ENCODE measurements at regions not wholly inside any gene's neighbourhood (a gene's known extent, or its start where the extent isn't known, plus 50 kb on each side); places are given as distances from the start of the nearest gene placed in this dataset.

DNA sequence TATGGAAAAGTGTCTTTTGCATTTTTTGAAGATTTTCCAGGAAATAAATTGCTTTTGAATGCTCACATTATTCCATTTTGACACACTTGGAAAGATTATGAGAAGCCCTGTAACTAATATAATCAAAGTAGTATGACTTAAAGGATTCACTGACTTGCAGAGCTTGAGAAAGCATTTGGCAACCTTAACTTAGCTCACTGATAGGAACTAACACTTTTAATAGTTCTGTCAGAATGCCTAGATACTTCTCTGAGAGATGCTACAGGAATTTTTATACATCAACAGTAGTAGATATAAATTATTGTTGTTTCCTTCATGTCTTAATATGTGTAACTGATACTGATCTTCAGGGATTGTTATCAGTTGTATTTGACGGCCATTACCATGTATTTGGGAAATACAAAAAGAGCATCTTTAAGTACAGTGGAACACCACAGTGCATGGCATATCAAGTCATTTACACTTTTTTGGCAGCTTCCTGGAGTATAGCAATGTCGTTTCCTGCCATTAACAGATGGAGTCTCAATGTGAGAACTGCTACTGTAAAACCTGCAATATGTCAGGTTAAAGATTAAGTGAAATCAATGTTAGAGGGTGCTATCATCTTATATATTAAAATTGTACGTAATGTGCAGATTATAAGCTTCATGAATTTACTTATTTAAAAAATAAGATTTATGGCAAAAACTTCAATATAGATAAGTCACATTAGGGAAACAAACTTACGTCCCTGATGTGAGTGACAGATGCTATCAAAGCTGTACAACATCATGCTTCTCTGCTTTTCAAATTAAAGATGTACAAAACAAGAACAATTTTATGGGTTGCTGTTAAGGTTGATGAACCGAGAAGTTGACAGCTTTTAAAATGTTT is 1159.8 kb upstream of the MIR17HG start:
- TF ChIP-seq, protein P1, sequence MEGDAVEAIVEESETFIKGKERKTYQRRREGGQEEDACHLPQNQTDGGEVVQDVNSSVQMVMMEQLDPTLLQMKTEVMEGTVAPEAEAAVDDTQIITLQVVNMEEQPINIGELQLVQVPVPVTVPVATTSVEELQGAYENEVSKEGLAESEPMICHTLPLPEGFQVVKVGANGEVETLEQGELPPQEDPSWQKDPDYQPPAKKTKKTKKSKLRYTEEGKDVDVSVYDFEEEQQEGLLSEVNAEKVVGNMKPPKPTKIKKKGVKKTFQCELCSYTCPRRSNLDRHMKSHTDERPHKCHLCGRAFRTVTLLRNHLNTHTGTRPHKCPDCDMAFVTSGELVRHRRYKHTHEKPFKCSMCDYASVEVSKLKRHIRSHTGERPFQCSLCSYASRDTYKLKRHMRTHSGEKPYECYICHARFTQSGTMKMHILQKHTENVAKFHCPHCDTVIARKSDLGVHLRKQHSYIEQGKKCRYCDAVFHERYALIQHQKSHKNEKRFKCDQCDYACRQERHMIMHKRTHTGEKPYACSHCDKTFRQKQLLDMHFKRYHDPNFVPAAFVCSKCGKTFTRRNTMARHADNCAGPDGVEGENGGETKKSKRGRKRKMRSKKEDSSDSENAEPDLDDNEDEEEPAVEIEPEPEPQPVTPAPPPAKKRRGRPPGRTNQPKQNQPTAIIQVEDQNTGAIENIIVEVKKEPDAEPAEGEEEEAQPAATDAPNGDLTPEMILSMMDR (IDR thresholded peaks at IDR 0.05; ENCODE audit: low read depth, low read length): no peak
- in situ Hi-C loops (cut with HindIII; ENCODE audit: low sequenced_read_pairs): no loop called here
- no peak for DNase-seq (ENCODE audit: low read depth, low spot score)
- H3K4me3 ChIP-seq (ENCODE audit: low read depth, low read length): no peak overlapping the region

DNA sequence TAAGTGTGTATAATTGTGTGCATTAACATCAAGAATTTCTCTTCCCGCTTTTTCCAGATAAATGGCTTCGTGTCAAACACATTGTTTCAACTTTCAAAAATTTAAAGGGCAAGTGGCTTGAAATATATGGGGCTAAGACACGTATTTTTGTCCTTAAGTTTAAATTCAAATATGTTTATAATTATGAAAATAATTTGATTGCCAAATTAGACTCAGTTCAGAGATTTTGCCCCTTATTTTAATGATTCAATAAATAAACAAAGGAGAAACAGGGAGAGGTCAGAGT is 1159.2 kb upstream of the MIR17HG start:
- TF ChIP-seq, protein P1 (IDR thresholded peaks at IDR 0.05; ENCODE audit: low read depth, low read length): no peak
- no peak overlapping the region for H3K4me3 ChIP-seq (ENCODE audit: low read depth, low read length)
- no peak for DNase-seq (ENCODE audit: low read depth, low spot score)
- in situ Hi-C loops (cut with HindIII; ENCODE audit: low sequenced_read_pairs): no loop called here

DNA sequence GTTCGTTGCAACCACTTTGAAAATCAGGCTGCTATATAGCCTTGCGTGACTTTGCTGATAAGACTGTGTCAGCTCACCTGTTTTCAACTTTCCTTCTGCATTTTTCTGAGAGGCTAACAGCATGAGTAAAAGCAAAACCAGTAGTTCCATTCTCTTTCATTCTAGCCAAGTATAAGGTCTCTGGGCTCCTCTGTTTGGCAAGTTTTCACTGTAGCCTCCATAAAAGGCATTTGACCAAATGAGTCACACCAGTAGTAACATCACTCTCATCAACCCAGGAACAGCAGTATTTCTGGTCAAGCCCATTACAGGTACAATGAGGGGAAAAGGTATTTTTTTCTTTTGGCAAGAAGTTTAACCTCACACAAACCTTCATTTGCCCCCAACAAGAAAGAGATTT is 1149.8 kb upstream of the MIR17HG start:
- TF ChIP-seq, protein P1 (IDR thresholded peaks at IDR 0.05; ENCODE audit: low read depth, low read length): no peak
- in situ Hi-C loops (cut with HindIII; ENCODE audit: low sequenced_read_pairs): no loop called here
- peak; percentile 59 for DNase-seq (ENCODE audit: low read depth, low spot score)
- H3K4me3 ChIP-seq (ENCODE audit: low read depth, low read length): no peak overlapping the region

DNA sequence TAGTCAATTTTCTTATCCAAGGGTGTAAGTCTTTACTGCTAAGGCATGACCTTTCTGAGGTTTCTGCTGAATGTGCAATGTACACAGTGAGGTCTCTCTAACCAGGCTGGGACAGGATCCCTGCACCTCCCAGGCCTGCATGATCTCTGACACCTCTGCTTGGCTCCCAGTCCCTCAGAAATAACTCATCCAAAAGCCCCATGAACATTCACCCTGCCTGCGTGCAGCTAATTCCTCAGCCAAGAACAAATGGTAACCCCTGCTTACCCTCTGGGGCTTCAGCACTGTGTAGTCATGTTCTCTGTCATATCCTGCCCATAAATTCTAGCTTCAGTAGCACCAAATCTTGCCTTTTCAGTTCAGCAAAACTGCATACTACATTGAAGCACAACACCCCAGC is 1146.3 kb upstream of the MIR17HG start:
- TF ChIP-seq, protein P1 (IDR thresholded peaks at IDR 0.05; ENCODE audit: low read depth, low read length): no peak
- in situ Hi-C loops (cut with HindIII; ENCODE audit: low sequenced_read_pairs): no loop called here
- peak; percentile 48 for DNase-seq (ENCODE audit: low read depth, low spot score)
- H3K4me3 ChIP-seq (ENCODE audit: low read depth, low read length): no peak overlapping the region

DNA sequence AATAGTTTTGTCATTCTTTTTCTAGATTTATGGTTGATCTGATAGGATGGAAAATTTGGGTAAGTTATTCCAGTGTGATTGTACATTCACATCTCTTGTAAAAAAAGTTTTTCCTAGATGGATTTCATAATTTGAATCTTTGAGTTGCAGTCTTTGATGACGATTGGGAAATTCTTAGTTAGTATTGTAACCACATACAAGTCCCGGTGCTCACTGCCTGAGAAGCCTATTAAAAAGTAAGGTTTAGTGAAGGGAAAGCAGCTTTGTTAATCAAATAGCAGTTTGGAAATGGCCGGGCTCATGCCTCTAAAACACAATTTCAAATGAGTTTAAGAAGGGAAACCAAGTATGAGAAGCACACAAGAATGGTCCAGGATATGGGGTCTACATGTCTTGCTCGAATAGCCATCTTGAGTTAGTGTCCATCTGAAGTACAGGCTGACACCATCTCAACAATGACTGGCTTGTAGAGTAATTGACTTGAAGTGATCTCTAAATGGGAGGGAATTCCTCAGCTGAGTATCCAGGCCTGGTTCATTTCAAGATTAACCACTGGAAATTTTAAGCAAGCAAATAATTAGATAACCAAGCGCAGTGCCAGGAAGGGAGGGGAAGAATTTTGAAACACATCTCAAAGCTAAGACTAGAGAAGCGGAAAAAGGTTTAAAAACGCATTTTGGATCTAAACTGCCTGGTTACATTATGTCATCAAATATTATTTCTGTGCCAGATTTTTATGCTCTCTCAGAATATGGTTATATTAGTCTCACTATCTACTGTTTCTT is 1145.6 kb upstream of the MIR17HG start:
- in situ Hi-C loops (cut with HindIII; ENCODE audit: low sequenced_read_pairs): no loop called here
- H3K4me3 ChIP-seq (ENCODE audit: low read depth, low read length): no peak overlapping the region
- TF ChIP-seq, protein P1 (IDR thresholded peaks at IDR 0.05; ENCODE audit: low read depth, low read length): no peak
- DNase-seq (ENCODE audit: low read depth, low spot score): peak; percentile 2

DNA sequence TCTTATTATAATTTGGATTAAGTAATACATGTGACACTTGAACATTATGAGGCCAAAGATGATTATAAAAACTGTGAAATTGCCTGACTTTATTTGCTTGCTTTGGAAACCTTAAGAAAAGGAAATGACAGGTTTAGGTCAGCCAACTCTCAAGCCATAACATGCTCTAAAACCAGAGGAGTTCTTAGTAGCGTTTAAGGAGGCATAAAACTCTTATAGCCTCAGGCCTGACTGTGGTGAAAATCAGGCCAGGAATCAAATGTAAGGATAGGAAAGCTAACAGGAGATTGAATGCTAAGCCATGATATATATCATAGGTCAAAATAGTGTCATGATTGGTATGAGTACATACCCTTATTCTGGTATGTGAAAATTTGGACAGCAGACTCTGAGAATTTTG is 1142.4 kb upstream of the MIR17HG start:
- H3K4me3 ChIP-seq (ENCODE audit: low read depth, low read length): no peak overlapping the region
- TF ChIP-seq, protein P1 (IDR thresholded peaks at IDR 0.05; ENCODE audit: low read depth, low read length): no peak
- DNase-seq (ENCODE audit: low read depth, low spot score): no peak
- in situ Hi-C loops (cut with HindIII; ENCODE audit: low sequenced_read_pairs): no loop called here

Measured in astrocyte of the spinal cord (primary cell).